Caco-2 (cell line): ENCODE measurements at regions not wholly inside any gene's neighbourhood (a gene's known extent, or its start where the extent isn't known, plus 50 kb on each side); places are given as distances from the start of the nearest gene placed in this dataset.

Source experiments
- BruUV-seq: library from RNA; stranded (reverse); fragments of 400-500 nt; replicated peaks from 2 replicates; lab custom pipeline; 2021; lab: Mats Ljungman, UMichigan
- CTCF ChIA-PET: fragments of 300-600 bp; sonication (Branson Sonifier 250); formaldehyde crosslinking; loops from one replicate; lab custom pipeline; 2022; ENCODE audit warnings: antibody characterized with exemption; lab: Charles Lee
- POLR2A ChIA-PET: fragments of 300-600 bp; sonication (Branson Sonifier 250); formaldehyde crosslinking; loops from one replicate; lab custom pipeline; 2022; ENCODE audit warnings: antibody characterized with exemption; lab: Charles Lee
- DNase-seq, 2 experiments: peaks; one replicate each; pipeline versions ENCODE4 v3.0.0 to v3.0.0-alpha.2; 2020 to 2022
- H3K27me3 ChIP-seq: replicated peaks from 2 replicates; pipeline ENCODE4 v1.6.0; 2011; ENCODE audit warnings: low read length; ENCODE audit not compliant: control insufficient read depth, insufficient read depth
- H3K36me3 ChIP-seq: 2 replicates; pipeline ENCODE4 v1.5.1; 2011; ENCODE audit warnings: low read length; ENCODE audit not compliant: control insufficient read depth, insufficient read depth
- H3K4me1 ChIP-seq: fragments of 250-450 bp; sonication (Bioruptor Pico); 2 replicates; pipeline ENCODE4 v1.5.1; 2020; ENCODE audit warnings: mild to moderate bottlenecking
- H3K4me3 ChIP-seq: 2 replicates; pipeline ENCODE4 v1.5.1; 2011; ENCODE audit warnings: low read depth, mild to moderate bottlenecking, control low read depth, low read length
- H3K9me3 ChIP-seq: fragments of 250-450 bp; sonication (Bioruptor Pico); 2 replicates; pipeline ENCODE4 v1.5.1; 2020; ENCODE audit warnings: mild to moderate bottlenecking, moderate library complexity
- H3K27ac Mint-ChIP-seq: one replicate; pipeline ENCODE4 v1.8.0; 2022; ENCODE audit warnings: mixed read lengths; ENCODE audit not compliant: unreplicated experiment
- H3K27me3 Mint-ChIP-seq: one replicate; pipeline ENCODE4 v1.8.0; 2022; ENCODE audit warnings: mixed read lengths; ENCODE audit not compliant: insufficient read depth, unreplicated experiment
- H3K36me3 Mint-ChIP-seq: one replicate; pipeline ENCODE4 v1.8.0; 2022; ENCODE audit warnings: mild to moderate bottlenecking, mixed read lengths; ENCODE audit not compliant: insufficient read depth, unreplicated experiment
- H3K4me1 Mint-ChIP-seq: one replicate; pipeline ENCODE4 v1.8.0; 2022; ENCODE audit warnings: low read depth, mixed read lengths; ENCODE audit not compliant: unreplicated experiment
- H3K4me3 Mint-ChIP-seq: one replicate; pipeline ENCODE4 v1.8.0; 2022; ENCODE audit warnings: mild to moderate bottlenecking, moderate library complexity, mixed read lengths; ENCODE audit not compliant: unreplicated experiment
- H3K9me3 Mint-ChIP-seq: one replicate; pipeline ENCODE4 v1.8.0; 2022; ENCODE audit warnings: mixed read lengths; ENCODE audit not compliant: unreplicated experiment
- intact Hi-C: fragments of 100-400 bp; cut with micrococcal nuclease; formaldehyde crosslinking; loops from one replicate; pipeline ENCODE4 v1.10.0; 2022; ENCODE audit not compliant: unreplicated experiment
- TF ChIP-seq, protein P1 (sequence below), 2 experiments: fragments of 200-600 bp in 1 of 2; IDR thresholded peaks; 1 replicate in 1 of 2; 2 replicates in 1 of 2; pipeline versions ENCODE4 v1.5.1 to v1.8.0; 2011 to 2022; ENCODE audit warnings: antibody characterized with exemption in 1 of 2, control low read depth in 1 of 2, inconsistent platforms in 1 of 2, low read depth in 1 of 2, low read length in 1 of 2, mild to moderate bottlenecking in 1 of 2, moderate library complexity in 1 of 2; ENCODE audit not compliant: insufficient read depth in 1 of 2, severe bottlenecking in 1 of 2, unreplicated experiment in 1 of 2

DNA sequence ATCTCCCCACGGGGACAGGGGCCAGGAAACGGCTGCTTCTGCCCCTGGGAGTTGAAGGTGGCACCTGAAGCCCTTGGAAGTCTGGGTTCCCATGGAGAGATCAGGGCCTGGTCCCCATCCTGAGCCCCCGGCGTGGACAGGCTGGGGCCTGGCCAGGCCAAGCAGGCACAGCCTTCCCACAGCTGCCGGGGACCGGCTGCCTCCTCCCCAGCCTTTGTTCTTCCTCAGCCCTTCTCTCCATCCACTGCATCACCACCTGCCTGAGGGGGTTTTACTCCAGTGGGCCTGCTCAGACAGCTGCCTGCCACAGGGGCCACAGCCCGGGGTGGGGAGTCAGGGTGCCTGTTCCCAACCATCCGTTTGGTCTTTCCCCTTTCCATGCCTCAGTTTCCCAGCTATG lies 187.7 kb downstream of the INHBB start:
- 0 out of 2 replicates have a peak, but pooled peaks cover under 1% of the 10 kb centered on the region for H3K4me1 ChIP-seq
- POLR2A ChIA-PET = no interaction called here
- BruUV-seq = no TSS peak
- H3K36me3 Mint-ChIP-seq = no peaks in the 10 kb centered on the region
- H3K36me3 ChIP-seq = no peaks in the 10 kb centered on the region
- H3K27me3 ChIP-seq = no peaks in the 10 kb centered on the region
- H3K27me3 Mint-ChIP-seq = no peaks in the 10 kb centered on the region
- no peaks in the 10 kb centered on the region for H3K4me1 Mint-ChIP-seq
- intact Hi-C loops = no loop called here
- CTCF ChIA-PET = no interaction called here
- no peaks in the 10 kb centered on the region for H3K9me3 ChIP-seq
- no peak overlapping the region for H3K4me3 ChIP-seq
- H3K4me3 Mint-ChIP-seq = no peak overlapping the region
- TF ChIP-seq, protein P1, sequence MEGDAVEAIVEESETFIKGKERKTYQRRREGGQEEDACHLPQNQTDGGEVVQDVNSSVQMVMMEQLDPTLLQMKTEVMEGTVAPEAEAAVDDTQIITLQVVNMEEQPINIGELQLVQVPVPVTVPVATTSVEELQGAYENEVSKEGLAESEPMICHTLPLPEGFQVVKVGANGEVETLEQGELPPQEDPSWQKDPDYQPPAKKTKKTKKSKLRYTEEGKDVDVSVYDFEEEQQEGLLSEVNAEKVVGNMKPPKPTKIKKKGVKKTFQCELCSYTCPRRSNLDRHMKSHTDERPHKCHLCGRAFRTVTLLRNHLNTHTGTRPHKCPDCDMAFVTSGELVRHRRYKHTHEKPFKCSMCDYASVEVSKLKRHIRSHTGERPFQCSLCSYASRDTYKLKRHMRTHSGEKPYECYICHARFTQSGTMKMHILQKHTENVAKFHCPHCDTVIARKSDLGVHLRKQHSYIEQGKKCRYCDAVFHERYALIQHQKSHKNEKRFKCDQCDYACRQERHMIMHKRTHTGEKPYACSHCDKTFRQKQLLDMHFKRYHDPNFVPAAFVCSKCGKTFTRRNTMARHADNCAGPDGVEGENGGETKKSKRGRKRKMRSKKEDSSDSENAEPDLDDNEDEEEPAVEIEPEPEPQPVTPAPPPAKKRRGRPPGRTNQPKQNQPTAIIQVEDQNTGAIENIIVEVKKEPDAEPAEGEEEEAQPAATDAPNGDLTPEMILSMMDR (IDR thresholded peaks at IDR 0.05; ENCODE audit: insufficient read depth in 1 of 2, low read depth in 1 of 2, low read length in 1 of 2, severe bottlenecking in 1 of 2, unreplicated experiment in 1 of 2) = no peak
- H3K27ac Mint-ChIP-seq = no peak overlapping the region
- no peak for DNase-seq
- H3K9me3 Mint-ChIP-seq = no peaks in the 10 kb centered on the region

DNA sequence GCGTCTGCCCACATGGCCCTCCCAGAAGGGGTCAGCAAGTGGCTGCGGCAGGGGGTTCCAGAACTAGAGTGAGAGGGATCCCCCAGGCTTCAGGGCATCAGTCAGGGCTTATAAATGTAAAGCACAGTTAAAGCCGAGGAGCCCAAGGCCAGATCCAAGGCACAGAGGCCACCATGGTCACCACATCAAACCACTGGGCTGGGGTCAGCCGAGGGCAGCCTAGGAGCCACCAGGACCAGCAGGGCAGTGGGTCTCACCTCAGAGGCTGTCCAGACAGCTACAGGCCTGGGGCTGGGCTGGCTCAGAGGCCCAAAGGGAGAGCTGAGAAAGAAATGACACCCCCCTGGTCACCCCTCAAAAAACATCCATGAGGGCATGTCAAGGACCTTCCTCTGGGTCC lies 188.5 kb downstream of the INHBB start:
- Histone ChIP-seq H3K36me3 (no peaks in the 10 kb centered on the region), H3K4me1 (peaks cover 6% of the 10 kb centered on the region; the same call in 1 of the 2 replicates), H3K27me3 (no peaks in the 10 kb centered on the region), H3K4me3 (no peak overlapping the region), H3K9me3 (no peaks in the 10 kb centered on the region)
- ChIA-PET POLR2A (no interaction called here), CTCF (no interaction called here)
- no peak for DNase-seq
- H3K9me3 Mint-ChIP-seq = no peaks in the 10 kb centered on the region
- no peaks in the 10 kb centered on the region for H3K27me3 Mint-ChIP-seq
- no peak overlapping the region for H3K4me3 Mint-ChIP-seq
- intact Hi-C loops = no loop called here
- H3K4me1 Mint-ChIP-seq = no peaks in the 10 kb centered on the region
- no peak overlapping the region for H3K27ac Mint-ChIP-seq
- no peaks in the 10 kb centered on the region for H3K36me3 Mint-ChIP-seq
- no TSS peak for BruUV-seq
- TF ChIP-seq, protein P1 (IDR thresholded peaks at IDR 0.05; ENCODE audit: insufficient read depth in 1 of 2, low read depth in 1 of 2, low read length in 1 of 2, severe bottlenecking in 1 of 2, unreplicated experiment in 1 of 2) = no peak

DNA sequence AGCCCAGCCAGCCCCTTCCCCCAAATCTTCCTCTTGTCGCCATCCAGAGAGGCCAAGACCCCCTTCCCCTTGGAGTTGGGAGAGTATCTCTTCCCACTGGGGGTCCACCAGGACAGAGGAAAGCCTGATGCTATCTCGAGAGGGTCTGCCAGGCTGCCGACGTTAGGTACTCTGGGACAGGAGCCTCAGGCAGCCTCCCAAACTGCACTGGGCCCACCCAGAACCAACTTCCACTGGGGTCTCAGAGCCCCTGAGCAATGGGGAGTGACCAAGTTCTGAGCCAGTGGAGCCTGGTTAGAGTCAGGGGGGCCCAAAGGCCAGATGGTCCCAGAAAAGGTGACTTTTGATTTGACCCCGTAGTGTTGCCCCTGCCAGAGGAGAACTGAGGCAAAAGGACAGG lies 189.1 kb downstream of the INHBB start:
- H3K4me3 Mint-ChIP-seq = no peak overlapping the region
- H3K4me1 Mint-ChIP-seq = no peaks in the 10 kb centered on the region
- H3K4me3 ChIP-seq = no peak overlapping the region
- H3K36me3 ChIP-seq = no peaks in the 10 kb centered on the region
- DNase-seq = no peak
- POLR2A ChIA-PET = no interaction called here
- no peak overlapping the region for H3K27ac Mint-ChIP-seq
- intact Hi-C loops = no loop called here
- CTCF ChIA-PET = no interaction called here
- no peaks in the 10 kb centered on the region for H3K9me3 ChIP-seq
- H3K36me3 Mint-ChIP-seq = no peaks in the 10 kb centered on the region
- H3K27me3 Mint-ChIP-seq = no peaks in the 10 kb centered on the region
- peaks cover 12% of the 10 kb centered on the region for H3K4me1 ChIP-seq
- no peaks in the 10 kb centered on the region for H3K27me3 ChIP-seq
- H3K9me3 Mint-ChIP-seq = no peaks in the 10 kb centered on the region
- no TSS peak for BruUV-seq
- TF ChIP-seq, protein P1 (IDR thresholded peaks at IDR 0.05; ENCODE audit: insufficient read depth in 1 of 2, low read depth in 1 of 2, low read length in 1 of 2, severe bottlenecking in 1 of 2, unreplicated experiment in 1 of 2) = no peak
